ENCODE measurements at regions not wholly inside any gene's neighbourhood (a gene's known extent, or its start where the extent isn't known, plus 50 kb on each side); places are given as distances from the start of the nearest gene placed in this dataset.

GRCh38 chr12:98224584-98225221, 290.7 kb upstream of the TMPO start:
- Histone ChIP-seq H3K4me3 (no peak overlapping the region), H3K27ac (no peak overlapping the region)

- Histone ChIP-seq H3K27ac (no peak overlapping the region), H3K4me3 (no peak overlapping the region)
Measured at GRCh38 chr12:98227162-98227561, 288.2 kb upstream of the TMPO start.

DNA sequence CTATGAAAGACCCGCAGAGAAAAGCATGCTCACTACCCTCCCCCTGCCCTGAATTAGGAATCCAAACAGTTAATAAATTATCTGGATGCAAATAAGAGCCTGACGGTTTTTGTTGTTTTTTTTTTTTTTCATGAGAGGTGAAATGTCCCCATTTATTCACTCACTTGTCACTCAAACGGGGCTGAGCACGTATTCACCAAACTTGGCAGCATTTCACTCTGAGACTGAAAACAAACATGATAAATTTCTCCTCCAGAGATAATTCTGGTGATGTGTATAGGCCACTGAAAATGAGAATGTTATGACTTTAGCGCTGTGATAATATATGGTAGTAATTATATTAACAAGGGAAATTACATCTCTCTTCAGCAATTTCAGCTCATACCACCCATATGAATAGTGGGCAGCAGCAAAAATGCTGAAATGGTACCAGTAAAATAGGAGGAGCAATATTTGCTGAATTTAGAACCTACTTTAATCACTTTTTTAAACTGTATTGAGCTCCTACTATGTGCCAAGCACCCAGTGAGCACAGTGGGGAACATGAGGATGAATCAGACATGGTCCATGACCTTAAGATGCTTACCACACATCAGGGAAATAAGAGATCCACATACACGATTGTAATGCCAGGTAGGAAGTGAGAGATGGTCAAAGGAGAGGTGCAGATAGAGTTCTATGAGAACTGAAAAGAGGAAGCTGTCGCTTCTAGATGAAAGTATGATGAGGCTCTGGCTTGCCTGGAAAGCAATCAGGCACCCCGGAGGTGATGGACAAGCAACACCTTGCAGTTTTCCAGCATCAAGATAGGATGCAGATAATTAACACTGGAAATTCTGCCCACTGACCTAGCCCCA, 286.5 kb upstream of the TMPO start:
- no peak overlapping the region for H3K27ac ChIP-seq

GRCh38 chr12:98229540-98229924, 285.9 kb upstream of the TMPO start:
- no peak overlapping the region for H3K4me3 ChIP-seq
- no peak overlapping the region for H3K27ac ChIP-seq

More for the DNA sequence above, 286.5 kb upstream of the TMPO start:
- no peak overlapping the region for H3K4me3 ChIP-seq

- Histone ChIP-seq H3K4me3 (no peak overlapping the region), H3K27ac (no peak overlapping the region)
Measured at GRCh38 chr12:98232753-98233390, 282.5 kb upstream of the TMPO start.

GRCh38 chr12:98235301-98235700, 280.1 kb upstream of the TMPO start:
- Histone ChIP-seq H3K4me3 (no peak overlapping the region), H3K27ac (no peak overlapping the region)

GRCh38 chr12:98238515-98239130, 276.8 kb upstream of the TMPO start:
- no peak overlapping the region for H3K27ac ChIP-seq

DNA sequence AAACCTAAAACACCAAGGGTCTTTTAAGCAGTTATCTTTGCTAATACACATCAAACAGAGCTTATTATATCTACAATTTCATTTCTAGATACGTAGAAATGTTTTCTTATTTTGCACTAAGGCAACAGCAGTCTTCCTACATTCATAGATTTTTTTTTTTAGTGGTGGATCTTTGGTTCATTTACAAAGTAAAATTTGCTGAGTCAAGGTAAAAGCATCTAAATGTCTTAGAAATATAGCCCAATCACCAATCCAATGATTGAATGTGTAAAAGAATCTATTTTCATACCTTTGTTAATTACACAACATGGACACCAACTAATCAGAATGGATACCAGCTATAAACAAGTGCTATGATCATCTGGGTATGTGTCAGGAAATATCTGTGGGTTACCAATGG, 272.2 kb upstream of the TMPO start:
- H3K4me3 ChIP-seq = no peak overlapping the region
- no peak overlapping the region for H3K27ac ChIP-seq

More at GRCh38 chr12:98238515-98239130, 276.8 kb upstream of the TMPO start:
- no peak overlapping the region for H3K4me3 ChIP-seq

- Histone ChIP-seq H3K4me3 (no peak overlapping the region), H3K27ac (no peak overlapping the region)
Measured at GRCh38 chr12:98244136-98244535, 271.3 kb upstream of the TMPO start.

DNA sequence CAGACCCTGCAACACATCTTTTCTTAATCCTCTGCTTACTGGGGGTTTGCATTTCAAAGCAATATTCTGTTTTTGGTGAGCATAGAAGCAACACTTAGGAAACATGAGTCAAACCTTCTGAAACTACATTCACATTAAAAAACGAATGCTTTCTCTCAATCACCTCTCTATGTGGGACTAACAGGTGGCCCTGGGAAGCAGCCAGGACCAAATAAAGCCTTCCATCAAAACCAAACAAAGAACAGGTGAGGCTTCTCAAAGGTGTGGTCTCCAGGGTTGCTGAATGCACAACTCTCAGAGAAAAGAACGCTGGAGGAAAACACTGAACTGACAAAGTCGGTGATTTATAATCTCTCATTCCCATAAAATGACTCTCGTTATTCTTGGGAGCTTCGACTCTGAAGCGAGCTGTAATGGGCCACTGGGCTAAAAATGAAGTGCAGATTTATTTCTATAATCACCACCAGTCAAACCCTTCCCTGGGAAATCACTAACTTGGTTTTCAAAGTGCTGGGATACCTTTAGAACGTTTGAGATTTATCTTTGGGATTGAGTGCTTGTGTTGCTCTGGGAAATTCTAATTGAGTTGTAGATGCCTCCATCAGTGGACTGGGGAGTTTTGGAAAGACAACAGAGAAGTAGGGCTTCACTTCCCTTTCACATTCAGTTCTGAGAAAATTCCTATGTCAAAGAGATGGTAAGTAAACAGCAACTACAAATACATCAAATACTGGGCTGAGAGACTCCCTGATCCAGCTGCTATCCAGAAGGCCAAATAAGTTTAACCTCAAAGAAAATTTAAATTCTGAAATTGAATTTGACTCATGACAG, 262.0 kb upstream of the TMPO start:
- H3K4me3 ChIP-seq = no peak overlapping the region
- no peak overlapping the region for H3K27ac ChIP-seq

GRCh38 chr12:98256830-98257229, 258.6 kb upstream of the TMPO start:
- Histone ChIP-seq H3K27ac (no peak overlapping the region), H3K4me3 (no peak overlapping the region)

- no peak overlapping the region for H3K4me3 ChIP-seq
Measured at GRCh38 chr12:98259693-98260092, 255.7 kb upstream of the TMPO start.

GRCh38 chr12:98260276-98260675, 255.1 kb upstream of the TMPO start:
- Histone ChIP-seq H3K27ac (no peak overlapping the region), H3K4me3 (no peak overlapping the region)

More at GRCh38 chr12:98259693-98260092, 255.7 kb upstream of the TMPO start:
- no peak overlapping the region for H3K27ac ChIP-seq

- no peak overlapping the region for H3K27ac ChIP-seq
- H3K4me3 ChIP-seq = no peak overlapping the region
Measured at GRCh38 chr12:98262902-98263301, 252.5 kb upstream of the TMPO start.

GRCh38 chr12:98274430-98275130, 240.8 kb upstream of the TMPO start:
- Histone ChIP-seq H3K27ac (no peak overlapping the region), H3K4me3 (no peak overlapping the region)

DNA sequence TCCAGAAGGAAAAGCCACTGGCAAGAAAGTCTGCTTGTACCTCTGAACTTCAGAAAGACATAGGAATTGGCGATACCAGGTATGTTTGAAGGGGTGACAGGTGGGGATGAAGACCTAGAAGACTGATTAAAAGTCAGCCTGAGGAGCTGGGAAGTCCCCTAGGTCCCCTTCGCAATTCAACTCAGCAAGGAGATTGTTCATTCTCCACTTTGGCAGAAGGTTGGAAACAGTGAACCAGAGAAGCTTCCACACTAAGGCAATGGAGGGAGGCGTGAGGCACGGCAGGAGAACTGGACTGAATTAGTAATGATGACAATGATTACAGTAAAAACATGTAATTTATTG, 240.3 kb upstream of the TMPO start:
- no peak overlapping the region for H3K4me3 ChIP-seq
- H3K27ac ChIP-seq = no peak overlapping the region

DNA sequence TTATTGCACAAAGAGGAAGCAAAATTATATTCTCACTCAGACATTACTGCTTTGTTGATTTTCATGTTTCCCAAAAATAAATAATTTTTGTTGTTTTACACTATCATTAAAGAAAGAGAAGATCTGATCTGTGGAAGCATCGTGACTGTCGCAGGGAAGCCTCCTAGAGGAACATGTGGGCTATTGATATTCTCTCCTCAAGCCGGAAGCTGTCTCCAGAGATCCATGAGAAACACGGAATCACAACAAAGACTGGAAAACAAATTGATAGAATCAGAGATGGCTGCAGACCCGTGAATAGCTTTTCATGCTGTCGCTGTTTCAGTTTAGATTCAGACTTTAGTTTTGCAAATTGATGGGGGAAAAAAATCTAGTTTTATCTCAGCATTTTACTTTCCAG, 235.2 kb upstream of the TMPO start:
- Histone ChIP-seq H3K27ac (no peak overlapping the region), H3K4me3 (no peak overlapping the region)

DNA sequence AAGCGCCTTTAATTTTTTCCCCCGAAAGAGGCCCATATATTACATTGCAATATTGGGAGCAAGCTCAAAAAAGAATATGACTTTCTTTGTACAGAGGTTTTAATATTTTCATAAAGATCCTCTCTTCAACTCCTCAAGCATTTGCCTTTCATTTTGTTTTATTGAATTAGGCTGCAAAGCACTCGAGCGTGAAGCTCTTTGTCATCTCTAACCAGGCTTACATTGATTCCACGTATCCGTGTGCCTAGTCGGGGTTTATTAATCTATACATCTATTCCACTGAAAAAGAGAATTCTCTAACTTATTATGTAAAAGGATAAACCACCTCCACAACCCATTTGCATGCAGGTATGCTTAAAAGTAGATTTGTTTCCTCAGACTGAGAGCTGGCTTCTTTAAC, 234.8 kb upstream of the TMPO start:
- Histone ChIP-seq H3K27ac (no peak overlapping the region), H3K4me3 (no peak overlapping the region)

DNA sequence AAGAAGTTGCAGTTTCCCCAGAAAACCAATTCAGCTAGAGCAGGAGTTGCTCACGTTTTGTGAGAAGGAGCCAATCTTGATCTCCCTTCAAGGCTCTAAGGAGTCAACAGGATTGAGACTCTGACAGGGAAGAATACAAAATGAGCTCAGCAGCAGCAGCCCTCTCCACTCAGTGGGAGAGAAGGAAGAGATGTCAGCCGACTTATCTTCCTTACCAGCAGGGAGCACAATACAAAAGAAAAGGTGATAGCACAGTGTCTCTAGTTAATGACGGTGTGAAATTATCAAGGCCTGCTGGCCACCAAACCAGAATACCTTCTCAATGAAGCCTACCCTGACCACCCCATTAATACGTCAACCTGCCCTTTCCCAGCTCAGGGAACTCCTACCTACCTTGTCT, 223.6 kb upstream of the TMPO start:
- H3K4me3 ChIP-seq = no peak overlapping the region
- H3K27ac ChIP-seq = no peak overlapping the region

Measured in skin epidermis (tissue), 12 donors.